ENCODE measurements at regions not wholly inside any gene's neighbourhood (a gene's known extent, or its start where the extent isn't known, plus 50 kb on each side); places are given as distances from the start of the nearest gene placed in this dataset.

GRCh38 chr2:84314250-84314649 lies 144.8 kb downstream of the SUCLG1 start:
- no peak for TF ChIP-seq CTCF (IDR thresholded peaks at IDR 0.05; ENCODE audit: poor library complexity)
- no peak for TF ChIP-seq EZH2phosphoT487 (IDR thresholded peaks at IDR 0.05; ENCODE audit: low read depth, severe bottlenecking, unreplicated experiment)
- no peak for TF ChIP-seq EZH2 (IDR thresholded peaks at IDR 0.05; ENCODE audit: borderline replicate concordance)
